ENCODE measurements at regions not wholly inside any gene's neighbourhood (a gene's known extent, or its start where the extent isn't known, plus 50 kb on each side); places are given as distances from the start of the nearest gene placed in this dataset.
"Not testable (repeated sequence)": the region's sequence is repeated elsewhere in the genome, so short reads cannot be mapped to it uniquely, and the experiment has no call there.

GRCh38 chr12:42749239-42749638 is 159.7 kb upstream of the PRICKLE1 start:
- FAIRE-seq (no peak), DNase-seq (ENCODE audit: low spot score in 2 of 2) (no peak)

GRCh38 chr12:42744539-42745182 is 155.1 kb upstream of the PRICKLE1 start:
- DNase-seq (ENCODE audit: low spot score in 2 of 2) (no peak), FAIRE-seq (no peak)

- FAIRE-seq: no peak
- no peak for DNase-seq (ENCODE audit: low spot score in 2 of 2)
Measured at GRCh38 chr12:42742716-42743115, 153.2 kb upstream of the PRICKLE1 start.

GRCh38 chr12:42741771-42742510 is 152.4 kb upstream of the PRICKLE1 start:
- no peak for DNase-seq (ENCODE audit: low spot score in 2 of 2)
- FAIRE-seq: no peak

- FAIRE-seq (no peak), DNase-seq (ENCODE audit: low spot score in 2 of 2) (no peak)
Measured at GRCh38 chr12:42741091-42741490, 151.5 kb upstream of the PRICKLE1 start.

GRCh38 chr12:42737398-42737797 is 147.9 kb upstream of the PRICKLE1 start:
- no peak for FAIRE-seq
- DNase-seq (ENCODE audit: low spot score in 2 of 2): no peak

- DNase-seq (ENCODE audit: low spot score in 2 of 2) (no peak), FAIRE-seq (no peak)
Measured at GRCh38 chr12:42735861-42736361, 146.4 kb upstream of the PRICKLE1 start.

- DNase-seq (ENCODE audit: low spot score in 2 of 2): no peak
- no peak for FAIRE-seq
Measured at GRCh38 chr12:42733911-42734310, 144.4 kb upstream of the PRICKLE1 start.

- DNase-seq (ENCODE audit: low spot score in 2 of 2) (no peak), FAIRE-seq (no peak)
Measured at GRCh38 chr12:42732908-42733411, 143.4 kb upstream of the PRICKLE1 start.

- DNase-seq (ENCODE audit: low spot score in 2 of 2): no peak
- no peak for FAIRE-seq
Measured at GRCh38 chr12:42730291-42730690, 140.7 kb upstream of the PRICKLE1 start.

- FAIRE-seq (no peak), DNase-seq (ENCODE audit: low spot score in 2 of 2) (no peak)
Measured at GRCh38 chr12:42729535-42729900, 140.0 kb upstream of the PRICKLE1 start.

- DNase-seq (ENCODE audit: low spot score in 2 of 2) (no peak), FAIRE-seq (no peak)
Measured at GRCh38 chr12:42728770-42729534, 139.4 kb upstream of the PRICKLE1 start.

GRCh38 chr12:42728287-42728686 is 138.7 kb upstream of the PRICKLE1 start:
- FAIRE-seq: no peak
- DNase-seq (ENCODE audit: low spot score in 2 of 2): no peak

- FAIRE-seq (no peak), DNase-seq (ENCODE audit: low spot score in 2 of 2) (no peak)
Measured at GRCh38 chr12:42725809-42726208, 136.3 kb upstream of the PRICKLE1 start.

- FAIRE-seq (no peak), DNase-seq (ENCODE audit: low spot score in 2 of 2) (no peak)
Measured at GRCh38 chr12:42716491-42716891, 126.9 kb upstream of the PRICKLE1 start.

- not testable (repeated sequence) for FAIRE-seq
Measured at GRCh38 chr12:42713566-42713965, 124.0 kb upstream of the PRICKLE1 start.

GRCh38 chr12:42708374-42708773 is 118.8 kb upstream of the PRICKLE1 start:
- DNase-seq (ENCODE audit: low spot score in 2 of 2); FAIRE-seq: not testable (repeated sequence)

More at GRCh38 chr12:42713566-42713965, 124.0 kb upstream of the PRICKLE1 start:
- not testable (repeated sequence) for DNase-seq (ENCODE audit: low spot score in 2 of 2)

GRCh38 chr12:42707312-42708226 is 118.0 kb upstream of the PRICKLE1 start:
- DNase-seq (ENCODE audit: low spot score in 2 of 2): no peak
- FAIRE-seq: no peak

- no peak for FAIRE-seq
- DNase-seq (ENCODE audit: low spot score in 2 of 2): no peak
Measured at GRCh38 chr12:42706321-42706720, 116.8 kb upstream of the PRICKLE1 start.

GRCh38 chr12:42705863-42706262 is 116.3 kb upstream of the PRICKLE1 start:
- FAIRE-seq (no peak), DNase-seq (ENCODE audit: low spot score in 2 of 2) (no peak)
